Smooth muscle cell (in vitro differentiated cells): ENCODE measurements at regions not wholly inside any gene's neighbourhood (a gene's known extent, or its start where the extent isn't known, plus 50 kb on each side); places are given as distances from the start of the nearest gene placed in this dataset.

Source experiments
- DNase-seq: peaks from one replicate; lab custom pipeline; 2025; ENCODE audit not compliant: unreplicated experiment; lab: John Stamatoyannopoulos, UW
- H2AFZ ChIP-seq: fragments of 200-600 bp; sonication (generic); 2 replicates; pipeline ENCODE4 v1.6.0; 2016; ENCODE audit warnings: antibody characterized with exemption, low read depth, mild to moderate bottlenecking
- H3F3A ChIP-seq: fragments of 200-600 bp; sonication (generic); 2 replicates; pipeline ENCODE4 v1.6.0; 2017; ENCODE audit warnings: antibody characterized with exemption, low read depth
- H3K27ac ChIP-seq: fragments of 200-600 bp; sonication (generic); 2 replicates; pipeline ENCODE4 v1.5.1; 2016; ENCODE audit warnings: low read depth, mild to moderate bottlenecking
- H3K27me3 ChIP-seq: fragments of 200-600 bp; sonication (generic); 2 replicates; pipeline ENCODE4 v1.6.1; 2016; ENCODE audit warnings: low read depth, mild to moderate bottlenecking
- H3K36me3 ChIP-seq: fragments of 200-600 bp; sonication (generic); 2 replicates; pipeline ENCODE4 v1.5.1; 2016; ENCODE audit warnings: low read depth
- H3K4me1 ChIP-seq: fragments of 200-600 bp; sonication (generic); 2 replicates; pipeline ENCODE4 v1.5.1; 2016; ENCODE audit warnings: low read depth
- H3K4me2 ChIP-seq: fragments of 200-600 bp; sonication (generic); 2 replicates; pipeline ENCODE4 v1.6.0; 2016; ENCODE audit warnings: mild to moderate bottlenecking
- H3K4me3 ChIP-seq: fragments of 200-600 bp; sonication (generic); 2 replicates; pipeline ENCODE4 v1.5.1; 2016; ENCODE audit warnings: mild to moderate bottlenecking
- H3K79me2 ChIP-seq: fragments of 200-600 bp; sonication (generic); 2 replicates; pipeline ENCODE4 v1.6.0; 2016; ENCODE audit warnings: low read depth, mild to moderate bottlenecking
- H3K9ac ChIP-seq: fragments of 200-600 bp; sonication (generic); 2 replicates; pipeline ENCODE4 v1.6.0; 2016; ENCODE audit warnings: low read depth
- H3K9me3 ChIP-seq: fragments of 200-600 bp; sonication (generic); replicated peaks from 2 replicates; pipeline ENCODE4 v1.5.1; 2016; ENCODE audit warnings: low read depth
- H4K20me1 ChIP-seq: fragments of 200-600 bp; sonication (generic); 2 replicates; pipeline ENCODE4 v1.6.0; 2016; ENCODE audit warnings: low read depth
- WGBS: methylation state at CpG from one replicate; pipeline ENCODE4 v1.1.7; 2016; ENCODE audit warnings: low lambda C conversion rate; 5-methylcytosine and 5-hydroxymethylcytosine counted together
- TF ChIP-seq, protein P1 (sequence below): fragments of 200-600 bp; sonication (generic); IDR thresholded peaks from 2 replicates; pipeline ENCODE4 v1.5.1; 2017; ENCODE audit warnings: borderline replicate concordance, mild to moderate bottlenecking, antibody characterized with exemption; ENCODE audit not compliant: insufficient read depth, poor library complexity, severe bottlenecking

DNA sequence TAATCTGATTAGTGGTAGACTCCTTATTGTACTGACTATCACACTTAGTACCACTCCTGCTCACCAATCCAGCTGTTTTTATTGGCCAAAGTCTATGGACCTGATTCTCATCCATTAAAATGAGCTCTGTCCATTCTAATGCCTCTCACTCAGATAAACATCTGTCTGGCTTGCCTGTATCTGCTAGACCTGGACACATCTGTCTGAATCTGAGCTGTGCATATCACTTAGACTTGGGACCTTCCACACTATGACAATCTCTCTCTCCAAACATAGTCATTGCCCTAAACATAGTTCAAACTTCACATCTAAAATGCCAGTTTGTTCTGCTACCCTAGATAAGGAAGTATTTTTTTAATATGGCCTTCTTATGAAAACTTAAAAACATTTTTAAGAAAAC, 92.6 kb downstream of the CENPW start:
- Histone ChIP-seq H3K27ac (no peak overlapping the region), H3K4me2 (no peak overlapping the region), H2AFZ (no peak overlapping the region), H3K36me3 (no peaks in the 10 kb centered on the region), H3K4me3 (no peak overlapping the region), H3K9ac (no peak overlapping the region), H4K20me1 (no peaks in the 10 kb centered on the region), H3F3A (no peaks in the 10 kb centered on the region), H3K9me3 (no peaks in the 10 kb centered on the region), H3K79me2 (no peaks in the 10 kb centered on the region), H3K27me3 (no peaks in the 10 kb centered on the region), H3K4me1 (no peaks in the 10 kb centered on the region)
- TF ChIP-seq, protein P1, sequence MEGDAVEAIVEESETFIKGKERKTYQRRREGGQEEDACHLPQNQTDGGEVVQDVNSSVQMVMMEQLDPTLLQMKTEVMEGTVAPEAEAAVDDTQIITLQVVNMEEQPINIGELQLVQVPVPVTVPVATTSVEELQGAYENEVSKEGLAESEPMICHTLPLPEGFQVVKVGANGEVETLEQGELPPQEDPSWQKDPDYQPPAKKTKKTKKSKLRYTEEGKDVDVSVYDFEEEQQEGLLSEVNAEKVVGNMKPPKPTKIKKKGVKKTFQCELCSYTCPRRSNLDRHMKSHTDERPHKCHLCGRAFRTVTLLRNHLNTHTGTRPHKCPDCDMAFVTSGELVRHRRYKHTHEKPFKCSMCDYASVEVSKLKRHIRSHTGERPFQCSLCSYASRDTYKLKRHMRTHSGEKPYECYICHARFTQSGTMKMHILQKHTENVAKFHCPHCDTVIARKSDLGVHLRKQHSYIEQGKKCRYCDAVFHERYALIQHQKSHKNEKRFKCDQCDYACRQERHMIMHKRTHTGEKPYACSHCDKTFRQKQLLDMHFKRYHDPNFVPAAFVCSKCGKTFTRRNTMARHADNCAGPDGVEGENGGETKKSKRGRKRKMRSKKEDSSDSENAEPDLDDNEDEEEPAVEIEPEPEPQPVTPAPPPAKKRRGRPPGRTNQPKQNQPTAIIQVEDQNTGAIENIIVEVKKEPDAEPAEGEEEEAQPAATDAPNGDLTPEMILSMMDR = no peak
- no peak for DNase-seq

DNA sequence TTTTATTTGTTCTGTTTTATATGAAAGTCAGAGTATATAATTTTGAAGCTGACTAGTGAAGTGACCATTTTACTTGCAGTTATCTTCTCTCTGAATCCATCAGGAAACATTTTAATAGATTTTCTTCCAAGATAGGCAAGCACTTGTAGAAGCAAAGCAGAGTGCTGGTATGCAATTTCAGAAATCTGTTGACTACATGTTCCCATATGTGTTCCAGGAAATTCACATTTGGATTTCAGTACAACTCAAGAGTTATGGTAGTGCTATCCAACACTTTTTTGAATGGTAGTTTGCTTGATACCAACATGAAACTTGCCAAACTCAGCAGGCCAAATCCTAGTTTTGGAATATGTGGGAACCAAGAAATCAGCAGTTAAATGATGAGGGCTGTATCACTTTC, 94.0 kb downstream of the CENPW start:
- TF ChIP-seq, protein P1 = no peak
- H3K9ac ChIP-seq = no peak overlapping the region
- no peaks in the 10 kb centered on the region for H3K4me1 ChIP-seq
- H3K36me3 ChIP-seq = no peaks in the 10 kb centered on the region
- no peaks in the 10 kb centered on the region for H3K27me3 ChIP-seq
- H2AFZ ChIP-seq = no peak overlapping the region
- H3F3A ChIP-seq = no peaks in the 10 kb centered on the region
- H3K79me2 ChIP-seq = no peaks in the 10 kb centered on the region
- H3K4me3 ChIP-seq = no peak overlapping the region
- DNase-seq = no peak
- H3K9me3 ChIP-seq = no peaks in the 10 kb centered on the region
- H3K4me2 ChIP-seq = no peak overlapping the region
- H3K27ac ChIP-seq = no peak overlapping the region
- H4K20me1 ChIP-seq = no peaks in the 10 kb centered on the region

DNA sequence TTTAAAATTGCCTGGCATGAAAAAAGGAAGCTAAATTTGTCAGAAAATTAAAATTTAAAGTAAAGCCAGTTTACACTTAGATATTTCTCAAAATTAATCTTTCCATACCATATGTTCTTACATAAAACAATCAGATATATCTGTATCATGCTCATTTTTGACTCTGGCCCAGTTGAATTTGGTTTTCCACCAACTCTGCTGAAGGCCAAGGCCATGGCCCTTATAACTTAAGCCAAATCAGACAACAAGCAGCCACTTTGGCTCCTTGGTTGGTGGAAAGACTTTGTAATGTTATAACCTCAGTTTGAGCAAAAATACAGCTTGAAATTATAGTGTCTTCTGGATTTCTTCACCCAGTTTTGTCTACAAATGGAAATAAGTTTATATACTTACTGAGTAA, 97.3 kb downstream of the CENPW start:
- TF ChIP-seq, protein P1 = no peak
- Histone ChIP-seq H3K79me2 (no peaks in the 10 kb centered on the region), H2AFZ (no peak overlapping the region), H4K20me1 (no peaks in the 10 kb centered on the region), H3K4me1 (no peaks in the 10 kb centered on the region), H3K4me3 (no peak overlapping the region), H3K9me3 (no peaks in the 10 kb centered on the region), H3K4me2 (no peak overlapping the region), H3F3A (no peaks in the 10 kb centered on the region), H3K36me3 (no peaks in the 10 kb centered on the region), H3K27me3 (no peaks in the 10 kb centered on the region), H3K9ac (no peak overlapping the region), H3K27ac (no peak overlapping the region)
- DNase-seq = no peak

DNA sequence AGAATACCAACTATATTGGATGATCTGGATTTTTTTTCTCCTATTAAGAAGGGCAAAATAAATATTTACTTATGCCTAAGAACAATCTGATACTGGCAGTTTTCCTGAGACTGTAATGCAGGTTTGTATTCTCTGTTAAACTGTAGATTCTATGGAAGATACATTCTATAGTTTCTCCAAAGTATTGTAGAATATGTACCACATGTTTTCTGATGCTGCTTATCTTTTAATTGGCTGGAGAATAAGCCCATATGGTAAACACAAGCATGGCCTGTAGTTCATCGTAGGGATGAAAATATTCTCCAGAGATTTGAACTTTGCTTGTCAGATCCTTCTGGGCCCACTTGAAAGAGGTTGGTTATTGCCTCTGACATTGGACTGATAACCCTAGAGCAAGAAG, 99.1 kb downstream of the CENPW start:
- Histone ChIP-seq H3K27me3 (no peaks in the 10 kb centered on the region), H3K4me3 (no peak overlapping the region), H3K4me1 (no peaks in the 10 kb centered on the region), H3F3A (no peaks in the 10 kb centered on the region), H3K36me3 (no peaks in the 10 kb centered on the region), H2AFZ (no peak overlapping the region), H3K9me3 (no peaks in the 10 kb centered on the region), H3K79me2 (no peaks in the 10 kb centered on the region), H3K9ac (no peak overlapping the region), H4K20me1 (no peaks in the 10 kb centered on the region), H3K4me2 (no peak overlapping the region), H3K27ac (no peak overlapping the region)
- WGBS = 26% methylated on average over 1 of the region's 1 CpG
- TF ChIP-seq, protein P1 = no peak
- no peak for DNase-seq
